IMR-90 (cell line): ENCODE measurements at regions not wholly inside any gene's neighbourhood (a gene's known extent, or its start where the extent isn't known, plus 50 kb on each side); places are given as distances from the start of the nearest gene placed in this dataset.

Experiments
- ATAC-seq: fragments of 200-7000 bp; cut with Tn5 transposase; 2 replicates; pipeline ENCODE4 v1.9.1; 2020; ENCODE audit warnings: low read depth, mild to moderate bottlenecking, moderate library complexity
- BruUV-seq: library from RNA; stranded (reverse); fragments of 400-500 nt; replicated peaks from 2 replicates; lab custom pipeline; 2021; lab: Mats Ljungman, UMichigan
- CTCF ChIA-PET: fragments of 300-600 bp; formaldehyde crosslinking; extraction: SDS; loops from one replicate; lab custom pipeline; 2021; ENCODE audit warnings: antibody characterized with exemption; lab: Yijun Ruan, JAX
- POLR2A ChIA-PET: fragments of 300-600 bp; sonication (Branson Sonifier 250); formaldehyde crosslinking; loops from one replicate; lab custom pipeline; 2022; ENCODE audit warnings: antibody characterized with exemption; ENCODE audit not compliant: unreplicated experiment; lab: Charles Lee
- DNase-seq: peaks from one replicate; pipeline ENCODE4 v3.0.0; 2013
- H2AFZ ChIP-seq: replicated peaks from 2 replicates; pipeline ENCODE3; 2013; ENCODE audit warnings: low read length, mild to moderate bottlenecking; ENCODE audit not compliant: poor library complexity
- H2AK5ac ChIP-seq: 2 replicates; pipeline ENCODE4 v1.6.1; 2013; ENCODE audit warnings: low read depth, low read length, inconsistent platforms
- H2AK9ac ChIP-seq: replicated peaks from 2 replicates; pipeline ENCODE3; 2013; ENCODE audit warnings: mild to moderate bottlenecking, low read depth, low read length, moderate library complexity; ENCODE audit not compliant: poor library complexity
- H2BK120ac ChIP-seq: 2 replicates; pipeline ENCODE4 v1.6.1; 2013; ENCODE audit warnings: low read depth, low read length, inconsistent platforms
- H2BK15ac ChIP-seq: 3 replicates; pipeline ENCODE4 v1.6.1; 2013; ENCODE audit warnings: low read depth, low read length, inconsistent platforms
- H2BK20ac ChIP-seq: 2 replicates; pipeline ENCODE4 v1.6.1; 2013; ENCODE audit warnings: low read depth, mild to moderate bottlenecking, inconsistent platforms, low read length, moderate library complexity
- H2BK5ac ChIP-seq: 2 replicates; pipeline ENCODE4 v1.6.1; 2013; ENCODE audit warnings: mild to moderate bottlenecking, low read depth, low read length, inconsistent platforms; ENCODE audit not compliant: poor library complexity, severe bottlenecking
- H3K14ac ChIP-seq: replicated peaks from 2 replicates; pipeline ENCODE4 v1.6.1; 2013; ENCODE audit warnings: low read depth, low read length, inconsistent platforms
- H3K18ac ChIP-seq: 2 replicates; pipeline ENCODE4 v1.6.1; 2013; ENCODE audit warnings: low read depth, low read length, control low read depth
- H3K23ac ChIP-seq: 2 replicates; pipeline ENCODE4 v1.6.1; 2013; ENCODE audit warnings: low read depth, low read length, inconsistent platforms
- H3K27ac ChIP-seq: 2 replicates; pipeline ENCODE4 v1.5.1; 2013; ENCODE audit warnings: mild to moderate bottlenecking, control low read depth, low read length; ENCODE audit not compliant: insufficient read depth
- H3K27me3 ChIP-seq: 2 replicates; pipeline ENCODE4 v1.6.1; 2013; ENCODE audit warnings: low read length; ENCODE audit not compliant: control insufficient read depth, insufficient read depth
- H3K36me3 ChIP-seq: 2 replicates; pipeline ENCODE4 v1.6.1; 2013; ENCODE audit warnings: low read length, mixed read lengths; ENCODE audit not compliant: control insufficient read depth, insufficient read depth
- H3K4ac ChIP-seq: 2 replicates; pipeline ENCODE4 v1.6.1; 2013; ENCODE audit warnings: low read depth, low read length, inconsistent platforms
- H3K4me1 ChIP-seq: 2 replicates; pipeline ENCODE4 v1.6.1; 2013; ENCODE audit warnings: low read length, mixed read lengths; ENCODE audit not compliant: control insufficient read depth, insufficient read depth
- H3K4me2 ChIP-seq: 2 replicates; pipeline ENCODE4 v1.6.1; 2013; ENCODE audit warnings: low read depth, mild to moderate bottlenecking, control low read depth, low read length, moderate library complexity
- H3K4me3 ChIP-seq: 2 replicates; pipeline ENCODE4 v1.5.1; 2013; ENCODE audit warnings: low read depth, mild to moderate bottlenecking, control low read depth, low read length, moderate library complexity; ENCODE audit not compliant: insufficient read depth
- H3K56ac ChIP-seq: 2 replicates; pipeline ENCODE4 v1.6.1; 2013; ENCODE audit warnings: low read length, inconsistent platforms; ENCODE audit not compliant: insufficient read depth; ENCODE audit errors: extremely low read depth
- H3K79me1 ChIP-seq, 2 experiments: 2 replicates each; pipeline ENCODE4 v1.6.1; 2013; ENCODE audit warnings: low read length in 2 of 2, inconsistent platforms in 1 of 2, low read depth in 1 of 2
- H3K9ac ChIP-seq: 2 replicates; pipeline ENCODE4 v1.6.1; 2013; ENCODE audit warnings: low read depth, low read length, control low read depth
- H3K9me1 ChIP-seq: 2 replicates; pipeline ENCODE4 v1.6.1; 2013; ENCODE audit warnings: low read length, inconsistent platforms; ENCODE audit not compliant: insufficient read depth
- H3K9me3 ChIP-seq: 2 replicates; pipeline ENCODE4 v1.6.1; 2013; ENCODE audit warnings: low read length; ENCODE audit not compliant: control insufficient read depth, insufficient read depth
- H4K20me1 ChIP-seq: 2 replicates; pipeline ENCODE4 v1.6.1; 2013; ENCODE audit warnings: low read length, inconsistent platforms; ENCODE audit not compliant: insufficient read depth
- H4K5ac ChIP-seq: 2 replicates; pipeline ENCODE4 v1.6.1; 2013; ENCODE audit warnings: mild to moderate bottlenecking, low read depth, low read length, control low read depth
- H4K8ac ChIP-seq, 2 experiments: 2 replicates each; pipeline ENCODE4 v1.6.1; 2013; ENCODE audit warnings: low read depth in 2 of 2, low read length in 2 of 2, control low read depth in 1 of 2, inconsistent platforms in 1 of 2
- H4K91ac ChIP-seq: 2 replicates; pipeline ENCODE4 v1.6.1; 2013; ENCODE audit warnings: low read depth, low read length, inconsistent platforms; ENCODE audit not compliant: insufficient read depth
- CHD1 ChIP-seq: IDR thresholded peaks from 2 replicates; pipeline ENCODE4 v1.6.1; 2012; ENCODE audit warnings: low read depth, low read length, improper control_type of control experiment
- CTCF ChIP-seq: conservative IDR thresholded peaks from 2 replicates; pipeline ENCODE4 v1.5.1; 2012; ENCODE audit warnings: mild to moderate bottlenecking, low read depth, low read length, improper control_type of control experiment
- MAFK ChIP-seq: IDR thresholded peaks from 2 replicates; pipeline ENCODE4 v1.6.1; 2012; ENCODE audit warnings: low read depth, low read length, improper control_type of control experiment
- MAZ ChIP-seq: IDR thresholded peaks from 2 replicates; pipeline ENCODE4 v1.6.1; 2012; ENCODE audit warnings: low read depth, mild to moderate bottlenecking, low read length, improper control_type of control experiment, moderate library complexity, borderline replicate concordance
- SMC3 ChIP-seq: fragments of 150-350 bp; IDR thresholded peaks from 2 replicates; pipeline ENCODE4 v1.6.1; 2016; ENCODE audit warnings: low read depth, mild to moderate bottlenecking, antibody characterized with exemption, low read length, moderate library complexity
- WGBS, 2 experiments: methylation state at CpG; one replicate each; pipeline versions ENCODE4 v1.1.5 to v1.1.7; 2013; ENCODE audit warnings: missing lambda C conversion rate in 2 of 2; ENCODE audit not compliant: insufficient read length in 1 of 2; ENCODE audit errors: extremely low coverage in 2 of 2; 5-methylcytosine and 5-hydroxymethylcytosine counted together
- dilution Hi-C: fragments of 300-500 bp; cut with HindIII; formaldehyde crosslinking; loops from one replicate; pipeline ENCODE4 v1.14.3; 2018; ENCODE audit warnings: low sequenced_read_pairs; ENCODE audit not compliant: unreplicated experiment
- in situ Hi-C: fragments of 300-500 bp; cut with MboI; formaldehyde crosslinking; loops from 3 replicates; pipeline ENCODE4 v1.14.3; 2019; ENCODE audit warnings: low sequenced_read_pairs, inconsistent platforms, mixed read lengths
- intact Hi-C: fragments of 100-400 bp; cut with micrococcal nuclease; formaldehyde crosslinking; loops from 2 replicates; pipeline ENCODE4 v1.10.0; 2022

- Histone ChIP-seq H3K56ac (no peak overlapping the region), H3K23ac (no peak overlapping the region), H3K14ac (no peak overlapping the region), H3K79me1 (no peaks in the 10 kb centered on the region), H2BK15ac (no peak overlapping the region), H3K27me3 (no peaks in the 10 kb centered on the region), H4K8ac (no peak overlapping the region), H3K4me3 (no peak overlapping the region), H2AK5ac (no peak overlapping the region), H4K20me1 (no peaks in the 10 kb centered on the region), H2AK9ac (no peak overlapping the region), H3K4ac (no peak overlapping the region), H3K27ac (no peak overlapping the region), H3K4me2 (no peak overlapping the region), H3K9me1 (no peaks in the 10 kb centered on the region), H3K18ac (no peak overlapping the region), H3K9ac (no peak overlapping the region), H2AFZ (no peak overlapping the region), H2BK120ac (no peak overlapping the region), H3K9me3 (peaks cover 9% of the 10 kb centered on the region), H3K4me1 (no peaks in the 10 kb centered on the region), H3K36me3 (no peaks in the 10 kb centered on the region), H4K91ac (no peak overlapping the region), H4K5ac (no peak overlapping the region), H2BK5ac (no peak overlapping the region), H2BK20ac (no peak overlapping the region)
- no TSS peak for BruUV-seq
- intact Hi-C loops = no loop called here
- ChIA-PET POLR2A (no interaction called here), CTCF (interaction anchor here (0.6 kb wide), 1 partner anchor 1285 kb away, joined by 3 read pairs; no protein-coding TSS in a partner anchor)
- dilution Hi-C loops = no loop called here
- ATAC-seq (no peak), DNase-seq (no peak)
- in situ Hi-C loops = no loop called here
- WGBS, 2 experiments = 55% methylated on average over 2 of the region's 13 CpGs; no CpG with 5 or more reads in 1 of the 2 experiments
- TF ChIP-seq CTCF (no peak), SMC3 (no peak), MAZ (no peak), CHD1 (no peak), MAFK (no peak)
Measured at GRCh38 chr3:95588473-95588872, 1225.9 kb upstream of the EPHA6 start.
